NCI-H510A treated with DMSO at 0.1 percent for 48 hours (cell line): ENCODE measurements at regions not wholly inside any gene's neighbourhood (a gene's known extent, or its start where the extent isn't known, plus 50 kb on each side); places are given as distances from the start of the nearest gene placed in this dataset.
"Not testable (repeated sequence)": the region's sequence is repeated elsewhere in the genome, so short reads cannot be mapped to it uniquely, and the experiment has no call there.

ENCODE experiments used
- DNase-seq: peaks from one replicate; lab custom pipeline; 2025; lab: John Stamatoyannopoulos, UW

DNA sequence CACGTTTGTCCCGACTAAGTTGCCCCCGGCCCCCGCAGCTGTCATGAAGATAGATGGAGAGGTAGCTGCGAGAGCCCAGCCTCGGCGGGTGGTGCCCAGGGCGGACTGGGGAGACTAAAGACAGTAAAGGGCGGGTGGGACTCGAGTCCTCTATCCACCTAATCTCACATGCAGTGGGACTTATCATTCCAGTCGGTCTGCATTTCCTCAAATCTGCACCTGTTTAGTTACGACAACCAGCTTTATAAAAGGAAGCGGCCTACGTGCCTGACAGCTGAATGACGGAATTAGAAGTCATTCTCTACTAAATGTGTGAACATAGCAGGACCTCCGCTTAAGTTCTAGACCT is 109.8 kb upstream of the EGLN3 start:
- no peak for DNase-seq

- peak; percentile 23 for DNase-seq
Observed at GRCh38 chr14:34059925-34060650, 109.2 kb upstream of the EGLN3 start.

GRCh38 chr14:34059037-34059924 is 108.4 kb upstream of the EGLN3 start:
- peak; percentile 13 for DNase-seq

- no peak for DNase-seq
Observed at GRCh38 chr14:34058510-34058909, 107.6 kb upstream of the EGLN3 start.

GRCh38 chr14:34056046-34056445 is 105.2 kb upstream of the EGLN3 start:
- no peak for DNase-seq

GRCh38 chr14:34055157-34055950 is 104.5 kb upstream of the EGLN3 start:
- DNase-seq: no peak

GRCh38 chr14:34053666-34054065 is 102.8 kb upstream of the EGLN3 start:
- no peak for DNase-seq

DNA sequence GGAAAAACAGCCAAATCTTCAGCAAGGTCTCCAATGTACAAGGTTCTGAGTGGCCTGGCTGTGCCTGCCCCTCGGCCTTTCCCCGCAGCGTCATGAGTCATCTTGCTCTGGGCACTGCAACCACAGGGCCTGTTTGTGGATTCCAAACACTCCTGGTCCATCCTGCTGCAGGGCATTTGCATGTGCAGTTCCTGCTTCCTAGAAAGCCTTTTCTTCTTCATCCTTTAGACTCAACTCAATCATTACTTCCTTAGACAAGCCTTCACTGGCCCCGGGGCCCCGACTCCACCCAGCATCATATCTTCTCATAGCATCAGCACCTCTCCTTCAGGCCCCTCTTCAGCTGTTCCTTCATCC is 101.8 kb upstream of the EGLN3 start:
- DNase-seq: no peak

GRCh38 chr14:34051966-34052657 is 101.2 kb upstream of the EGLN3 start:
- no peak for DNase-seq

- no peak for DNase-seq
Observed at GRCh38 chr14:34050606-34051005, 99.7 kb upstream of the EGLN3 start.

GRCh38 chr14:34049790-34050189 is 98.9 kb upstream of the EGLN3 start:
- no peak for DNase-seq

DNA sequence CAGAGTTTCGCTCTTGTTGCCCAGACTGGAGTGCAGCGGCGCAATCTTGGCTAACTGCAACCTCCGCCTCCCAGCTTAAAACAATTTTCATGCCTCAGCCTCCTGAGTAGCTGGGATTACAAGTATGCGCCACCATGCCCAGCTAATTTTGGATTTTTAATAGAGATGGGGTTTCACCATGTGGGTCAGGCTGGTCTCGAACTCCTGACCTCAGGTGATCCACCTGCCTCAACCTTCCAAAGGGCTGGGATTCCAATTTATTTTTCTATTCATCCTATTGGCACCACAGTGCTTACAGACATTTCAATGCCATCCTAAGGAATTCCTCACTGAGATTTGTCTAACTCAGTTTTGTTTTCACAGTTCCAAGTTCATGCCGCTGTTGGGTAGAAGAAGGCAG is 98.3 kb upstream of the EGLN3 start:
- DNase-seq: not testable (repeated sequence)

GRCh38 chr14:34046799-34047520 is 96.1 kb upstream of the EGLN3 start:
- no peak for DNase-seq

DNA sequence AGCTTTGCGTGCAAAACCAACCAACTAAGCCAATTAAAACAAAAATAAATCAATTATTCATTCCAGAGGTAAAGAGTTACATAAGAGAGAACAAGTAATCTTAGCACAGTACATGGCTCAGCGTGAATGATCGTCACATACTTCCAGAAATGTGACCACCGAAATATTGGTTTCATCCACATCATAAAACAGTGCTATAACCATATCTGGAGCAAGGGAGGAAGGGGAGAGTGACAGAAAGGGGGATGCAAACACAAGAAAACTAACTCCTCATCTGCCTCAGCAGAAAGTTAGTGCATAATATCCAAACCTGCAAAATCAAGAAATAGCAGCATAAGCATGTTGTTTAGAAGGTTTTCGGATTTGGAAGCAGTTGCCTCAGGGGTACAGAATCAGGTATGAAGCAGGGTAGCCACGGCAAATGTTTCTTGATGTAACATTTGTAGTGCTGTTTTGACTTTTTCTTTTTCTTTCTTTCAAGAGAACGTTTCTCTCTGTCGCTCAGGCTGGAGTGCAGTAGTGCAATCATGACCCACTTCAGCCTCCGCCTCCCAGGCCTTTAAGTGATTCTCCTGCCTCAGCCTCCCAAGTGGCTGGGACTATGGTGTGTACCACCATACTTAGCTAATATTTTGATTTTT is 93.9 kb upstream of the EGLN3 start:
- DNase-seq: no peak

DNA sequence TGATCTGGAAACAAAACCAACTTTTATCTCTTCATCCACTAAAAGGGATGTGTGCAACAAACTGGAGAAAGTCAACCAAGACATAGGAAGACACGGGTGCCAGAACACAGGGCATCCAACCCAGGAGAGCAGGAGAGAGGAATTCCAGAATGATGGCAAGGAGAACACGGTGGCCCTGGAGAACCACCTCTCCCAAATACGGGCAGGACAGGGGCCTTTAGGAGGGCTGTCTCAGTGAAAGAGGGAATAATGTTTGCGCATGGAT is 93.4 kb upstream of the EGLN3 start:
- no peak for DNase-seq

DNA sequence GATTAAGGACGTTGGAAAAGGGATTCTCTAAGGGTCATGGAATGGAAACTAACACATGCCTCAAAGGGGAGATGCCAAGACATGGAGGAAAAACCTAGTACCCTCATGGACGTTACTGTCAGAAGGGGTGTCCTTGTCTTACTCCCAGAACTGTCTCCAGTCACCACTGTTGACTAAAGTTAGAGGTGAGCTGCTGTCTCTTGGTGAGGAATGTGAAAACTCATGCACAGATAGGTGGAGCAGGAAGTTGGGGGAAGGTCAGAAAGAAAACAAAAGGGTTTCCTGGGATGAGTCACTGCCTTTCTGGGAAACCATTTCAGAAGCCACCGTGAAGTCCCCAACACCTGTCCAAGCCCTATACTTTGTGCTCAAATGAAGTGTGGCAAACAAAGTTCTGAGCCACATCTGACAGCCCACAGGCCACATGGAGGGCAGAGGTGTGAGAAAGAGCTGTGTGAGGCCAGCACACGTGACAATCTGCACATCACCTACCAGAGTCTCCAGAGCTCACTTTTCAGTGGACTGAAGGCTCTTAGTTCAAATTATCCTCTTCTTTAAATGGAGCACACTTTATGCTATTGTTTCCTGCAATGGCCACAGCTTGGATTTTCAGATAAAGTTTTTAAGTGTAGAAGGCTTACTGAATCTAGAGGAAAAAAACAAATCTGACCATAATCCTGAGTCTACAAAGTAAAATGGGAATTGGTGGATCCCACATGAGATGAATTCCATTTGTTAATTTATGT is 92.9 kb upstream of the EGLN3 start:
- peak; percentile 43 for DNase-seq

- DNase-seq: no peak
Observed at GRCh38 chr14:34041220-34041619, 90.3 kb upstream of the EGLN3 start.

DNA sequence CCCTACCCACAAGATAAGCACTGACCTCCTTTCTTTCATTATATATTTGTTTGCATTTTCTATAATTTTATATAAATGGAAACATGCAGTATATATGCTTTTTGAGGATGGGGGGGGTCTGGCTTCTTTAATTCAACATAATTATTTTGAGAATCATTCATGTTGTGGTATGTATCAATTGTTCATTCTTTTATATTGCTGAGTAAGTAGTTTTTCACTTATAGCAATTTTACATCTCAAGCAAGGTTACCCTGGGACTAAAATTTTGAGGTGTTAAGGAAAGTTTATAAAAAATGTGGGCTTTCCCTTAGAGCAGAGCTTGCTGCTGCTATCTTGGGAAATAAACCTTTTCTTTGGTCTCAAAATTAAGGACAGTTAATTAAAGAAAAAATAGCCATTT is 89.9 kb upstream of the EGLN3 start:
- no peak for DNase-seq

DNA sequence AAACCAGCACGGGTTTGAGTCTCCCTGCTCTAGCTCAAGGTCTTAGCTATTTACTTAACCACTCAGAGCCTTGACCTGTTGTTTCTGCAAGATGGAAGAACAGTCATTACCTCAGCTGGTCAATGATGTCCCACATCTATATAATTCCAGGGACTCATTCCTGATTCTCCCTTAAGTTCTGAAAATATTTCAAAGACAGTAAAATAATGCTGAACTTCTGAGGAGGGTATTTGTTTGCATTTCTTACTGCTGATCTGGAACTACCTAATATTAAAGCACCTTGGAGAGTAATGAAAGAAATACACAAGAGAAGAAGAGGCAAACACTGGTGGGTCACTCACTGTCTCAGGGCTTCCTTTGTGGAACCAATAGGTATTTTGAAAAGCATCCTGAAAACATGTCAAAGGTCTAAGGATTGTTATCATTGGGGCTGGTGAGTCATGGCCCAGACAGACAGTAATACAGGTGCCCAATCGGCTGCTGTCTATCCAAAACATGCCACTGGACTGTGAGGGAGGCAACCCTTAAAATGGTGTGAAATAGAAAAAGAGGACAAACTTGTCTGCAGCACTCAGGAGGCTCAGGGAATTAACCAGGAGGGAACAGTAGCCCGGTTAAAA is 88.7 kb upstream of the EGLN3 start:
- DNase-seq: no peak
